Astrocyte (in vitro differentiated cells and primary cell): ENCODE measurements at regions not wholly inside any gene's neighbourhood (a gene's known extent, or its start where the extent isn't known, plus 50 kb on each side); places are given as distances from the start of the nearest gene placed in this dataset.

ENCODE experiments used
- EZH2 ChIP-seq: IDR thresholded peaks from 2 replicates; pipeline ENCODE4 v1.6.1; 2012; ENCODE audit warnings: mild to moderate bottlenecking, low read length, inconsistent platforms; ENCODE audit not compliant: insufficient read depth
- TF ChIP-seq, protein P1 (sequence below): IDR thresholded peaks from 2 replicates; pipeline ENCODE4 v1.5.1; 2011; ENCODE audit warnings: low read depth, mild to moderate bottlenecking, inconsistent platforms, low read length, moderate library complexity; ENCODE audit not compliant: insufficient read depth

DNA sequence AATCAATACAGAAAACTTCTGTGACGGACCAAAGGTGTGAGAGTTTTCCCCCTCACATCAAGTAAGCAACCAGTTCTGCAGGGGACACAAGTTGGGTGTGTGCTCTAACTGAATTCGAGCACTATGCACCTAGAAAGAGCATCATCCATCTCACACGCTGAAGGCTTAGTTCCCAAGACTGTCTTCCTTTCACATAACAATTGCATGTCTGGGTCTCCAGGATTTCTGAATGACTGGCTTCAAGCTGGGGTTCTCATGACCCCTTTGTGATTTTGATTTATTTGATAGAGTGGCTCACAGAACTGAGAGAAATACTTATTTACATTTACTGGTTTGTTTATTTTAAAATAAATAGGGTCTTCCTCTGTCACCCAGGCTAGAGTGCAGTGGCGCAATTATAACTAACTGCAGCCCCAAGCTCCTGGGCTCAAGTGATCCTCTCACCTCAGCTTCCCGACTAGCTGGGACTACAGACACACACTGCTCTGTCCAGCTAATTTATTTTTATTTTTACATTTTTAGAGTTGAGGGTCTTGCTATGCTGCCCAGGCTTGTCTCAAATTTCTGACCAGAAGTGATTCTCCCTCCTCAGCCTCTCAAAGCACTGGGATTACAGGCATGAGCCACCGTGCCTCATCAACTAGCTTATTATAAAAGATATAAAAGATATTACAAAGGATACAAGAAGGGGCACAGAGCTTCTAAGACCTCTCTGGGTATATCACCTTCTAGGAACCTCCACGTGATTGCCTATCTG is 316.7 kb upstream of the CDH12 start:
- TF ChIP-seq, protein P1, sequence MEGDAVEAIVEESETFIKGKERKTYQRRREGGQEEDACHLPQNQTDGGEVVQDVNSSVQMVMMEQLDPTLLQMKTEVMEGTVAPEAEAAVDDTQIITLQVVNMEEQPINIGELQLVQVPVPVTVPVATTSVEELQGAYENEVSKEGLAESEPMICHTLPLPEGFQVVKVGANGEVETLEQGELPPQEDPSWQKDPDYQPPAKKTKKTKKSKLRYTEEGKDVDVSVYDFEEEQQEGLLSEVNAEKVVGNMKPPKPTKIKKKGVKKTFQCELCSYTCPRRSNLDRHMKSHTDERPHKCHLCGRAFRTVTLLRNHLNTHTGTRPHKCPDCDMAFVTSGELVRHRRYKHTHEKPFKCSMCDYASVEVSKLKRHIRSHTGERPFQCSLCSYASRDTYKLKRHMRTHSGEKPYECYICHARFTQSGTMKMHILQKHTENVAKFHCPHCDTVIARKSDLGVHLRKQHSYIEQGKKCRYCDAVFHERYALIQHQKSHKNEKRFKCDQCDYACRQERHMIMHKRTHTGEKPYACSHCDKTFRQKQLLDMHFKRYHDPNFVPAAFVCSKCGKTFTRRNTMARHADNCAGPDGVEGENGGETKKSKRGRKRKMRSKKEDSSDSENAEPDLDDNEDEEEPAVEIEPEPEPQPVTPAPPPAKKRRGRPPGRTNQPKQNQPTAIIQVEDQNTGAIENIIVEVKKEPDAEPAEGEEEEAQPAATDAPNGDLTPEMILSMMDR = no peak
- no peak for TF ChIP-seq EZH2
